ENCODE measurements at regions not wholly inside any gene's neighbourhood (a gene's known extent, or its start where the extent isn't known, plus 50 kb on each side); places are given as distances from the start of the nearest gene placed in this dataset.

GRCh38 chr7:22561895-22562593 lies 62.1 kb upstream of the STEAP1B start:
- no peak for DNase-seq

GRCh38 chr7:22561321-22561811 lies 61.4 kb upstream of the STEAP1B start:
- no peak for DNase-seq

- peak; percentile 74 to 76 for DNase-seq
Measured at GRCh38 chr7:22559829-22560489, 60.0 kb upstream of the STEAP1B start.

- no peak for DNase-seq
Measured at GRCh38 chr7:22557167-22557566, 57.2 kb upstream of the STEAP1B start.

GRCh38 chr7:22555476-22555875 lies 55.5 kb upstream of the STEAP1B start:
- no peak for DNase-seq

- no peak for DNase-seq
Measured at GRCh38 chr7:22554184-22554583, 54.2 kb upstream of the STEAP1B start.

- peak in 1 of 2 donors; percentile 28 for DNase-seq
Measured at GRCh38 chr7:22551768-22552513, 52.0 kb upstream of the STEAP1B start.

GRCh38 chr7:22550514-22551030 lies 50.6 kb upstream of the STEAP1B start:
- no peak for DNase-seq

- DNase-seq, result no peak
Measured at GRCh38 chr7:22549667-22550513, 49.9 kb upstream of the STEAP1B start.
